HG03066 (cell line): ENCODE measurements at regions not wholly inside any gene's neighbourhood (a gene's known extent, or its start where the extent isn't known, plus 50 kb on each side); places are given as distances from the start of the nearest gene placed in this dataset.
"Not testable (repeated sequence)": the region's sequence is repeated elsewhere in the genome, so short reads cannot be mapped to it uniquely, and the experiment has no call there.

Experiments
- ATAC-seq: cut with Tn5 transposase; IDR thresholded peaks from one replicate; pipeline ENCODE4 v1.9.1; 2021; ENCODE audit warnings: low read depth; ENCODE audit not compliant: unreplicated experiment

GRCh38 chr3:87796843-87797185, 262.0 kb downstream of the CGGBP1 start:
- no peak for ATAC-seq

- ATAC-seq = no peak
Observed at GRCh38 chr3:87796137-87796842, 262.5 kb downstream of the CGGBP1 start.

GRCh38 chr3:87795701-87796100, 263.1 kb downstream of the CGGBP1 start:
- no peak for ATAC-seq

GRCh38 chr3:87793337-87793877, 265.4 kb downstream of the CGGBP1 start:
- ATAC-seq = no peak

GRCh38 chr3:87792534-87793336, 266.1 kb downstream of the CGGBP1 start, which contains the start of gene HTR1F:
TSS of gene HTR1F (plus strand) at chr3:87792706.
- ATAC-seq = no peak

- ATAC-seq = no peak
Observed at GRCh38 chr3:87792198-87792533, 266.6 kb downstream of the CGGBP1 start.

- no peak for ATAC-seq
Observed at GRCh38 chr3:87791248-87792027, 267.4 kb downstream of the CGGBP1 start.

GRCh38 chr3:87789049-87789448, 269.8 kb downstream of the CGGBP1 start:
- ATAC-seq = not testable (repeated sequence)

- no peak for ATAC-seq
Observed at GRCh38 chr3:87788516-87788915, 270.3 kb downstream of the CGGBP1 start.

GRCh38 chr3:87780811-87781210, 278.0 kb downstream of the CGGBP1 start:
- ATAC-seq = no peak

GRCh38 chr3:87778876-87779275, 279.9 kb downstream of the CGGBP1 start:
- ATAC-seq = no peak

- ATAC-seq = peak; percentile 91
Observed at GRCh38 chr3:87771337-87772192, 287.2 kb downstream of the CGGBP1 start.

- no peak for ATAC-seq
Observed at GRCh38 chr3:87766721-87767120, 292.1 kb downstream of the CGGBP1 start.

- ATAC-seq = no peak
Observed at GRCh38 chr3:87765256-87765655, 293.5 kb downstream of the CGGBP1 start.

GRCh38 chr3:87761795-87762194, 297.0 kb downstream of the CGGBP1 start:
- no peak for ATAC-seq

- ATAC-seq = no peak
Observed at GRCh38 chr3:87761341-87761740, 297.5 kb downstream of the CGGBP1 start.

GRCh38 chr3:87756616-87757015, 302.2 kb downstream of the CGGBP1 start:
- no peak for ATAC-seq

- ATAC-seq = no peak
Observed at GRCh38 chr3:87755852-87756251, 303.0 kb downstream of the CGGBP1 start.

GRCh38 chr3:87742250-87742649, 316.6 kb downstream of the CGGBP1 start:
- ATAC-seq = no peak

- not testable (repeated sequence) for ATAC-seq
Observed at GRCh38 chr3:87740894-87741293, 317.9 kb downstream of the CGGBP1 start.
